NOMO-1 (cell line): ENCODE measurements at regions not wholly inside any gene's neighbourhood (a gene's known extent, or its start where the extent isn't known, plus 50 kb on each side); places are given as distances from the start of the nearest gene placed in this dataset.

Experiments
- DNase-seq, 2 experiments: peaks; one replicate each; lab custom pipeline; 2025; ENCODE audit not compliant: unreplicated experiment in 2 of 2; lab: John Stamatoyannopoulos, UW

- no peak for DNase-seq
Measured at GRCh38 chr12:30440826-30441602, 254.7 kb downstream of the IPO8 start.

- no peak for DNase-seq
Measured at GRCh38 chr12:30439201-30439600, 256.5 kb downstream of the IPO8 start.

GRCh38 chr12:30438601-30439041 is 257.0 kb downstream of the IPO8 start:
- no peak for DNase-seq

GRCh38 chr12:30437616-30438015 is 258.1 kb downstream of the IPO8 start:
- no peak for DNase-seq

- no peak for DNase-seq
Measured at GRCh38 chr12:30437044-30437443, 258.6 kb downstream of the IPO8 start.

GRCh38 chr12:30428098-30428497 is 267.6 kb downstream of the IPO8 start:
- DNase-seq, result no peak

- DNase-seq, result no peak
Measured at GRCh38 chr12:30427555-30427954, 268.1 kb downstream of the IPO8 start.

- no peak for DNase-seq
Measured at GRCh38 chr12:30425445-30425844, 270.2 kb downstream of the IPO8 start.

- DNase-seq, result no peak
Measured at GRCh38 chr12:30423330-30423729, 272.3 kb downstream of the IPO8 start.

GRCh38 chr12:30422844-30423243 is 272.8 kb downstream of the IPO8 start:
- no peak for DNase-seq

GRCh38 chr12:30420561-30420960 is 275.1 kb downstream of the IPO8 start:
- no peak for DNase-seq

- no peak for DNase-seq
Measured at GRCh38 chr12:30417697-30418231, 277.9 kb downstream of the IPO8 start.

GRCh38 chr12:30416631-30417030 is 279.0 kb downstream of the IPO8 start:
- no peak for DNase-seq

- no peak for DNase-seq
Measured at GRCh38 chr12:30415777-30416176, 279.9 kb downstream of the IPO8 start.

GRCh38 chr12:30414507-30414906 is 281.2 kb downstream of the IPO8 start:
- no peak for DNase-seq

GRCh38 chr12:30400349-30400748 is 295.3 kb downstream of the IPO8 start:
- DNase-seq, result no peak

- DNase-seq, result no peak
Measured at GRCh38 chr12:30399859-30400258, 295.8 kb downstream of the IPO8 start.

- no peak for DNase-seq
Measured at GRCh38 chr12:30396576-30396975, 299.1 kb downstream of the IPO8 start.

- DNase-seq, result no peak
Measured at GRCh38 chr12:30395190-30395589, 300.5 kb downstream of the IPO8 start.

- DNase-seq, result no peak
Measured at GRCh38 chr12:30391766-30392366, 303.8 kb downstream of the IPO8 start.

- DNase-seq, result no peak
Measured at GRCh38 chr12:30385706-30386105, 310.0 kb downstream of the IPO8 start.

- no peak for DNase-seq
Measured at GRCh38 chr12:30384976-30385375, 310.7 kb downstream of the IPO8 start.
